NCI-H345 treated with DMSO at 0.1 percent for 48 hours (cell line): ENCODE measurements at regions not wholly inside any gene's neighbourhood (a gene's known extent, or its start where the extent isn't known, plus 50 kb on each side); places are given as distances from the start of the nearest gene placed in this dataset.
"Not testable (repeated sequence)": the region's sequence is repeated elsewhere in the genome, so short reads cannot be mapped to it uniquely, and the experiment has no call there.

ENCODE experiments used
- DNase-seq: peaks from one replicate; lab custom pipeline; 2025; ENCODE audit not compliant: unreplicated experiment; lab: John Stamatoyannopoulos, UW

GRCh38 chr3:55161231-55161630, 233.4 kb upstream of the LRTM1 start:
- no peak for DNase-seq

GRCh38 chr3:55160241-55160983, 232.6 kb upstream of the LRTM1 start:
- no peak for DNase-seq

GRCh38 chr3:55159711-55160110, 231.9 kb upstream of the LRTM1 start:
- no peak for DNase-seq

- no peak for DNase-seq
Observed at GRCh38 chr3:55159016-55159415, 231.2 kb upstream of the LRTM1 start.

- DNase-seq = no peak
Observed at GRCh38 chr3:55158345-55158744, 230.5 kb upstream of the LRTM1 start.

GRCh38 chr3:55157731-55158130, 229.9 kb upstream of the LRTM1 start:
- DNase-seq = no peak

GRCh38 chr3:55156851-55157650, 229.2 kb upstream of the LRTM1 start:
- no peak for DNase-seq

GRCh38 chr3:55147856-55148720, 220.2 kb upstream of the LRTM1 start:
- no peak for DNase-seq

GRCh38 chr3:55147406-55147805, 219.5 kb upstream of the LRTM1 start:
- no peak for DNase-seq

GRCh38 chr3:55146216-55146615, 218.4 kb upstream of the LRTM1 start:
- DNase-seq = no peak

GRCh38 chr3:55144015-55144673, 216.3 kb upstream of the LRTM1 start:
- no peak for DNase-seq

GRCh38 chr3:55143336-55143735, 215.5 kb upstream of the LRTM1 start:
- DNase-seq = no peak

GRCh38 chr3:55136291-55136690, 208.4 kb upstream of the LRTM1 start:
- DNase-seq = not testable (repeated sequence)

GRCh38 chr3:55128225-55128823, 200.5 kb upstream of the LRTM1 start:
- no peak for DNase-seq

GRCh38 chr3:55127565-55127964, 199.7 kb upstream of the LRTM1 start:
- no peak for DNase-seq

GRCh38 chr3:55124371-55124770, 196.5 kb upstream of the LRTM1 start:
- DNase-seq = no peak
